ENCODE measurements at regions not wholly inside any gene's neighbourhood (a gene's known extent, or its start where the extent isn't known, plus 50 kb on each side); places are given as distances from the start of the nearest gene placed in this dataset.
"Not testable (repeated sequence)": the region's sequence is repeated elsewhere in the genome, so short reads cannot be mapped to it uniquely, and the experiment has no call there.

GRCh38 chr3:65262548-65262947, 574.7 kb upstream of the ADAMTS9 start:
- Histone ChIP-seq H3K9me3 (peaks cover 4% of the 10 kb centered on the region; the same call in 1 of the 2 replicates), H3K36me3 (replicated peaks in 1 of 2; ENCODE audit: control insufficient read depth in 1 of 2, insufficient read depth in 2 of 2, low read length in 1 of 2) (no peaks in the 10 kb centered on the region), H3F3A (replicated peaks; ENCODE audit: insufficient read depth) (no peaks in the 10 kb centered on the region), H4K20me1 (ENCODE audit: insufficient read depth) (no peaks in the 10 kb centered on the region), H3K9ac (no peak overlapping the region), H3K9me2 (no peaks in the 10 kb centered on the region), H3K4me3 (ENCODE audit: low read depth in 2 of 2, low read length in 1 of 2) (no peak overlapping the region), H3K4me1 (ENCODE audit: control insufficient read depth in 1 of 2, insufficient read depth in 2 of 2, low read depth in 1 of 2, low read length in 1 of 2) (no peaks in the 10 kb centered on the region), H3K79me2 (ENCODE audit: insufficient read depth) (no peaks in the 10 kb centered on the region), H2AFZ (ENCODE audit: low read depth) (no peak overlapping the region), H3K27me3 (ENCODE audit: insufficient read depth) (no peaks in the 10 kb centered on the region), H3K4me2 (no peak overlapping the region), H3K27ac (ENCODE audit: low read depth in 2 of 2, low read length in 1 of 2) (no peak overlapping the region)
- DNase-seq: no peak
- CTCF ChIA-PET: interaction anchor here (0.6 kb wide), 1 partner anchor 20 kb away, joined by 3 read pairs; no protein-coding TSS in a partner anchor
- 87% methylated on average over 5 of the region's 5 CpGs for WGBS (ENCODE audit: low lambda C conversion rate)
- POLR2A ChIA-PET: no interaction called here
- TF ChIP-seq FOXJ3 (CRISPR knock-in tag; IDR thresholded peaks at IDR 0.05) (no peak), GATA2 (CRISPR knock-in tag; IDR thresholded peaks at IDR 0.05) (no peak), TCF12 (IDR thresholded peaks at IDR 0.05) (no peak), IRF3 (IDR thresholded peaks at IDR 0.05; ENCODE audit: low read depth, low read length) (no peak), MEF2A (IDR thresholded peaks at IDR 0.05; ENCODE audit: borderline replicate concordance, low read depth) (no peak), RAD21 (IDR thresholded peaks at IDR 0.05; ENCODE audit: low read length) (no peak)

- Histone ChIP-seq H3K36me3 (replicated peaks in 1 of 2; ENCODE audit: control insufficient read depth in 1 of 2, insufficient read depth in 2 of 2, low read length in 1 of 2) (no peaks in the 10 kb centered on the region), H2AFZ (ENCODE audit: low read depth) (no peak overlapping the region), H3K9me2 (no peaks in the 10 kb centered on the region), H3K4me1 (ENCODE audit: control insufficient read depth in 1 of 2, insufficient read depth in 2 of 2, low read depth in 1 of 2, low read length in 1 of 2) (no peaks in the 10 kb centered on the region), H3K4me2 (no peak overlapping the region), H3K27ac (ENCODE audit: low read depth in 2 of 2, low read length in 1 of 2) (no peak overlapping the region), H4K20me1 (ENCODE audit: insufficient read depth) (no peaks in the 10 kb centered on the region), H3K4me3 (ENCODE audit: low read depth in 2 of 2, low read length in 1 of 2) (no peak overlapping the region), H3K9me3 (peaks cover 4% of the 10 kb centered on the region; the same call in 1 of the 2 replicates), H3K9ac (no peak overlapping the region), H3F3A (replicated peaks; ENCODE audit: insufficient read depth) (no peaks in the 10 kb centered on the region), H3K27me3 (ENCODE audit: insufficient read depth) (no peaks in the 10 kb centered on the region), H3K79me2 (ENCODE audit: insufficient read depth) (no peaks in the 10 kb centered on the region)
- no peak for DNase-seq
- WGBS (ENCODE audit: low lambda C conversion rate): 18% methylated on average over 1 of the region's 1 CpG
- ChIA-PET CTCF (no interaction called here), POLR2A (no interaction called here)
- TF ChIP-seq SIN3A (IDR thresholded peaks at IDR 0.05; ENCODE audit: borderline replicate concordance, low read depth, low read length) (no peak), EZH2phosphoT487 (IDR thresholded peaks at IDR 0.05; ENCODE audit: borderline replicate concordance, low read depth) (no peak), ZBTB33 (IDR thresholded peaks at IDR 0.05; ENCODE audit: borderline replicate concordance, low read depth) (no peak), YY1 (IDR thresholded peaks at IDR 0.05; ENCODE audit: low read depth) (no peak), SMC3 (IDR thresholded peaks at IDR 0.05; ENCODE audit: low read depth, low read length) (no peak), NFIC (IDR thresholded peaks at IDR 0.05; ENCODE audit: borderline replicate concordance) (no peak), MEF2A (IDR thresholded peaks at IDR 0.05; ENCODE audit: borderline replicate concordance, low read depth) (no peak), ELF1 (IDR thresholded peaks at IDR 0.05) (no peak), RCOR1 (IDR thresholded peaks at IDR 0.05; ENCODE audit: low read length) (no peak), FOXJ3 (CRISPR knock-in tag; IDR thresholded peaks at IDR 0.05) (no peak), EP300 (IDR thresholded peaks at IDR 0.05; ENCODE audit: borderline replicate concordance in 1 of 2, low read depth in 1 of 2, low read length in 1 of 2) (no peak), POLR2AphosphoS5 (IDR thresholded peaks at IDR 0.05; ENCODE audit: low read depth, low read length) (no peak), MXI1 (IDR thresholded peaks at IDR 0.05; ENCODE audit: low read depth, low read length) (no peak), RXRA (IDR thresholded peaks at IDR 0.05; ENCODE audit: borderline replicate concordance, low read depth) (no peak), MAX (IDR thresholded peaks at IDR 0.05; ENCODE audit: low read depth) (no peak), PBX3 (IDR thresholded peaks at IDR 0.05) (no peak), RFX5 (IDR thresholded peaks at IDR 0.05; ENCODE audit: low read length) (no peak), TCF12 (IDR thresholded peaks at IDR 0.05) (no peak), RAD21 (IDR thresholded peaks at IDR 0.05; ENCODE audit: low read length) (no peak)
These were observed 572.1 kb upstream of the ADAMTS9 start for GRCh38 chr3:65259946-65260345.

- H3K27ac ChIP-seq (ENCODE audit: low read depth in 2 of 2, low read length in 1 of 2); H3K4me3 ChIP-seq (ENCODE audit: low read depth in 2 of 2, low read length in 1 of 2); H4K20me1 ChIP-seq (ENCODE audit: insufficient read depth); DNase-seq; POLR2A ChIA-PET; H3K9ac ChIP-seq; H3K4me1 ChIP-seq (ENCODE audit: control insufficient read depth in 1 of 2, insufficient read depth in 2 of 2, low read depth in 1 of 2, low read length in 1 of 2); H2AFZ ChIP-seq (ENCODE audit: low read depth); H3K27me3 ChIP-seq (ENCODE audit: insufficient read depth); H3K4me2 ChIP-seq; H3K36me3 ChIP-seq (replicated peaks in 1 of 2; ENCODE audit: control insufficient read depth in 1 of 2, insufficient read depth in 2 of 2, low read length in 1 of 2); H3K9me3 ChIP-seq; H3F3A ChIP-seq (replicated peaks; ENCODE audit: insufficient read depth); CTCF ChIA-PET; H3K9me2 ChIP-seq; H3K79me2 ChIP-seq (ENCODE audit: insufficient read depth): not testable (repeated sequence)
- WGBS (ENCODE audit: low lambda C conversion rate): 54% methylated on average over 3 of the region's 3 CpGs
These were observed 565.1 kb upstream of the ADAMTS9 start for GRCh38 chr3:65252914-65253313.
